ENCODE measurements at regions not wholly inside any gene's neighbourhood (a gene's known extent, or its start where the extent isn't known, plus 50 kb on each side); places are given as distances from the start of the nearest gene placed in this dataset.
"Not testable (repeated sequence)": the region's sequence is repeated elsewhere in the genome, so short reads cannot be mapped to it uniquely, and the experiment has no call there.

DNA sequence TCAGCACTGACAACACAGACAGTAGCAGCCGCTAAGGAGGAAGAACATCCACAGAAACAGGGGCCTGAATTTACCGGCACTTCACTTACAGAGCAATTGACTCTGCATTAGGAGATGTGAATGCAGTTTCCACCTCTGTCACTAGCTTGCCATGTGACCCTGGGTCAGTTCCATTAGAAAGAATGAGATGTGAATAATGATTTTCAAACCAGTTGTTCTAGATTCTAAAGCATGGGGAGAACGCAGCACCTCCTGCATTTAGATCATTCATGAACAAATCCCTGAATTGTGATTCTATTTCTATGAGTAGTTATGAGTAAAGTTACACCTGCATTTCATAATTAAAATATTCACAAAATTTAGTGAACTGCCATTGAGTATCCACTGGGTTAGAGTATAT, 197.3 kb upstream of the EXOC2 start:
- no peak overlapping the region for H3K27ac ChIP-seq (ENCODE audit: low read depth, low read length)
- H3K27me3 ChIP-seq (ENCODE audit: control insufficient read depth in 3 of 3, insufficient read depth in 3 of 3, low read length in 3 of 3) = no peaks in the 10 kb centered on the region
- H3K9ac ChIP-seq (ENCODE audit: low read depth in 1 of 3, low read length in 3 of 3) = no peak overlapping the region
- no peaks in the 10 kb centered on the region for H3K9me3 ChIP-seq (ENCODE audit: control insufficient read depth in 3 of 3, low read length in 3 of 3)
- no peak overlapping the region for H3K4me3 ChIP-seq (ENCODE audit: low read length in 3 of 3)
- no peaks in the 10 kb centered on the region for H3K36me3 ChIP-seq (ENCODE audit: control insufficient read depth in 3 of 3, insufficient read depth in 3 of 3, low read length in 3 of 3)
- peaks cover 4 to 10% (median 10%) of the 10 kb centered on the region in 3 donors for H3K4me1 ChIP-seq (ENCODE audit: control insufficient read depth in 3 of 3, insufficient read depth in 3 of 3, low read length in 3 of 3)

- no peak overlapping the region for H3K4me3 ChIP-seq (ENCODE audit: low read length in 3 of 3)
- H3K36me3 ChIP-seq (ENCODE audit: control insufficient read depth in 3 of 3, insufficient read depth in 3 of 3, low read length in 3 of 3) = no peaks in the 10 kb centered on the region
- H3K27ac ChIP-seq (ENCODE audit: low read depth, low read length) = no peak overlapping the region
- H3K9me3 ChIP-seq (ENCODE audit: control insufficient read depth in 3 of 3, low read length in 3 of 3) = no peaks in the 10 kb centered on the region
- H3K9ac ChIP-seq (ENCODE audit: low read depth in 1 of 3, low read length in 3 of 3) = no peak overlapping the region
- peaks cover 0 to 1% (median 0%) of the 10 kb centered on the region in 3 donors for H3K4me1 ChIP-seq (ENCODE audit: control insufficient read depth in 3 of 3, insufficient read depth in 3 of 3, low read length in 3 of 3)
- H3K27me3 ChIP-seq (ENCODE audit: control insufficient read depth in 3 of 3, insufficient read depth in 3 of 3, low read length in 3 of 3) = no peaks in the 10 kb centered on the region
Measured at GRCh38 chr6:887583-888235, 194.8 kb upstream of the EXOC2 start.

GRCh38 chr6:886116-886515, 193.2 kb upstream of the EXOC2 start:
- H3K9me3 ChIP-seq (ENCODE audit: control insufficient read depth in 3 of 3, low read length in 3 of 3); H3K27ac ChIP-seq (ENCODE audit: low read depth, low read length); H3K36me3 ChIP-seq (ENCODE audit: control insufficient read depth in 3 of 3, insufficient read depth in 3 of 3, low read length in 3 of 3); H3K9ac ChIP-seq (ENCODE audit: low read depth in 1 of 3, low read length in 3 of 3); H3K4me3 ChIP-seq (ENCODE audit: low read length in 3 of 3); H3K4me1 ChIP-seq (ENCODE audit: control insufficient read depth in 3 of 3, insufficient read depth in 3 of 3, low read length in 3 of 3); H3K27me3 ChIP-seq (ENCODE audit: control insufficient read depth in 3 of 3, insufficient read depth in 3 of 3, low read length in 3 of 3): not testable (repeated sequence)

DNA sequence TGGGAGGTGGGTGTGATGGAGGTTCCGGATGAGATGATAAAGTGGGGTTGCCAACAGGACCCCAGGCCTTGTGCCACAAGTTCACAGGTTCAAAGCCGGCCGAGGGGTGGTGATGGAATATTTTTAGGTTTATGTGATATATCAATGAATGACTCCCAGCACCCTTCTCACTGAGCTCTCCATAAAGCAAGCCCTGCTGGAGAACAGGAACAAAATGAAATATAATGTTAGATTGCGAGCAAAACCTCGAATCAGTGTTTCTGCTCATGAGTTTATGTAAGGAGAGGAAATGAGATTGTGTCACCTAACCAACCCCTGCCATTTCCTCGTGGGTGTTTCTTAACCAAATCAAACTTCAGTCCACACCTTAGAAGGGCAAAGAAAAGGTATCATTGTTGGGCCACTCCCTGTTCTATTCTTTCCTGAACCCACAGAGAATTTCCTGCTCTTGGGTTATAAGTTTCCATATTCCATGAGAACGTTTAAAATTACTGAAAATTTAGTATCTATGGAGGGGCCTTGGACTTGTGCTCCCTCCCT, 192.2 kb upstream of the EXOC2 start:
- no peaks in the 10 kb centered on the region for H3K36me3 ChIP-seq (ENCODE audit: control insufficient read depth in 3 of 3, insufficient read depth in 3 of 3, low read length in 3 of 3)
- no peak overlapping the region for H3K4me3 ChIP-seq (ENCODE audit: low read length in 3 of 3)
- H3K9me3 ChIP-seq (ENCODE audit: control insufficient read depth in 3 of 3, low read length in 3 of 3) = no peaks in the 10 kb centered on the region
- H3K4me1 ChIP-seq (ENCODE audit: control insufficient read depth in 3 of 3, insufficient read depth in 3 of 3, low read length in 3 of 3) = no peaks in the 10 kb centered on the region
- H3K27me3 ChIP-seq (ENCODE audit: control insufficient read depth in 3 of 3, insufficient read depth in 3 of 3, low read length in 3 of 3) = no peaks in the 10 kb centered on the region
- H3K9ac ChIP-seq (ENCODE audit: low read depth in 1 of 3, low read length in 3 of 3) = no peak overlapping the region
- H3K27ac ChIP-seq (ENCODE audit: low read depth, low read length) = no peak overlapping the region

GRCh38 chr6:884570-884969, 191.6 kb upstream of the EXOC2 start:
- Histone ChIP-seq H3K9ac (ENCODE audit: low read depth in 1 of 3, low read length in 3 of 3) (no peak overlapping the region), H3K36me3 (ENCODE audit: control insufficient read depth in 3 of 3, insufficient read depth in 3 of 3, low read length in 3 of 3) (no peaks in the 10 kb centered on the region), H3K4me1 (ENCODE audit: control insufficient read depth in 3 of 3, insufficient read depth in 3 of 3, low read length in 3 of 3) (no peaks in the 10 kb centered on the region), H3K27me3 (ENCODE audit: control insufficient read depth in 3 of 3, insufficient read depth in 3 of 3, low read length in 3 of 3) (no peaks in the 10 kb centered on the region), H3K27ac (ENCODE audit: low read depth, low read length) (no peak overlapping the region), H3K4me3 (ENCODE audit: low read length in 3 of 3) (no peak overlapping the region), H3K9me3 (ENCODE audit: control insufficient read depth in 3 of 3, low read length in 3 of 3) (no peaks in the 10 kb centered on the region)

- H3K27me3 ChIP-seq (ENCODE audit: control insufficient read depth in 3 of 3, insufficient read depth in 3 of 3, low read length in 3 of 3) = no peaks in the 10 kb centered on the region
- H3K36me3 ChIP-seq (ENCODE audit: control insufficient read depth in 3 of 3, insufficient read depth in 3 of 3, low read length in 3 of 3) = no peaks in the 10 kb centered on the region
Measured at GRCh38 chr6:882084-882598, 189.2 kb upstream of the EXOC2 start.

DNA sequence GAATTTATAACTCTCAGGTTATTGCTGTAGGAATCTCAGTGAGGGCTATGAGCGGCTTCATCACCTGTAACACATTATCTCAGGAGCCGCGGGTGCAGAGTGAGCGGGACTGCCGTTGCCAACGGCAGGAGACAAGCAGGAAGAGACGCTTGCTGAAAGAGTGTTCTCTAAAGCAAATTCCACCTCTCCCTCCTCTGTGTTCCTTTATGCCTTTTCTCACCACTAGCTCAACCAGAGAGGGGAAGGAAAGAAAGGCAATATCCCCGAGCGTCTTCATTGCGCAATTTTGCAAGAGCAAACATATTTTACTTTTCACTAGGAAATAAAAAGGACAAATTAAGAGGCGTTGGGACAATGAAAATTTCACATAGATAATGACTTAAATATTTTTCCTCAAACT, 185.2 kb upstream of the EXOC2 start:
- H3K27ac ChIP-seq (ENCODE audit: low read depth, low read length) = no peak overlapping the region
- no peak overlapping the region for H3K9ac ChIP-seq (ENCODE audit: low read depth in 1 of 3, low read length in 3 of 3)
- H3K9me3 ChIP-seq (ENCODE audit: control insufficient read depth in 3 of 3, low read length in 3 of 3) = no peaks in the 10 kb centered on the region
- no peaks in the 10 kb centered on the region for H3K4me1 ChIP-seq (ENCODE audit: control insufficient read depth in 3 of 3, insufficient read depth in 3 of 3, low read length in 3 of 3)
- no peak overlapping the region for H3K4me3 ChIP-seq (ENCODE audit: low read length in 3 of 3)
- H3K36me3 ChIP-seq (ENCODE audit: control insufficient read depth in 3 of 3, insufficient read depth in 3 of 3, low read length in 3 of 3) = no peaks in the 10 kb centered on the region
- no peaks in the 10 kb centered on the region for H3K27me3 ChIP-seq (ENCODE audit: control insufficient read depth in 3 of 3, insufficient read depth in 3 of 3, low read length in 3 of 3)

More at GRCh38 chr6:882084-882598, 189.2 kb upstream of the EXOC2 start:
- Histone ChIP-seq H3K9ac (ENCODE audit: low read depth in 1 of 3, low read length in 3 of 3) (no peak overlapping the region), H3K27ac (ENCODE audit: low read depth, low read length) (no peak overlapping the region), H3K4me3 (ENCODE audit: low read length in 3 of 3) (no peak overlapping the region), H3K4me1 (ENCODE audit: control insufficient read depth in 3 of 3, insufficient read depth in 3 of 3, low read length in 3 of 3) (no peaks in the 10 kb centered on the region), H3K9me3 (ENCODE audit: control insufficient read depth in 3 of 3, low read length in 3 of 3) (no peaks in the 10 kb centered on the region)

DNA sequence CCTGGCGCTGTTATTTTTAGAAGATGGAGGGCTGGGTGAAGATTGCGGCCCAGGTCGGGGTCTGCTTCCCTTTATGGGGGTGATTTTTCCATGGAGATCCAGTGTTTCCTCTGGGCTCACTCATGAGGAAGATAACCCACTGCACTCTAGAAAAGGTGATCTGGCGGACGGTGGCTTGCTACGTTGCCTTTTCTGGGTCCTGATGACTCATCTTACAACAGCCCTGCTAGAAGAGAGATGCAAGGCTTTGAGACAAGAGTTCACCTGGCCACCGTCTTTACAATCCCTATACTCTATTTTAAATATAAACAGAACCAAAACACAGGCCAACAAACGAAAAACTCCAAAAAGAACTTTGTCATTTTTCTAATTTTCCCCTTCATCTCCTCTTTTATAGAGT, 182.1 kb upstream of the EXOC2 start:
- Histone ChIP-seq H3K4me3 (ENCODE audit: low read length in 3 of 3) (no peak overlapping the region), H3K36me3 (ENCODE audit: control insufficient read depth in 3 of 3, insufficient read depth in 3 of 3, low read length in 3 of 3) (no peaks in the 10 kb centered on the region), H3K27ac (ENCODE audit: low read depth, low read length) (no peak overlapping the region), H3K27me3 (ENCODE audit: control insufficient read depth in 3 of 3, insufficient read depth in 3 of 3, low read length in 3 of 3) (no peaks in the 10 kb centered on the region), H3K9me3 (ENCODE audit: control insufficient read depth in 3 of 3, low read length in 3 of 3) (no peaks in the 10 kb centered on the region), H3K4me1 (ENCODE audit: control insufficient read depth in 3 of 3, insufficient read depth in 3 of 3, low read length in 3 of 3) (no peaks in the 10 kb centered on the region), H3K9ac (ENCODE audit: low read depth in 1 of 3, low read length in 3 of 3) (no peak overlapping the region)

DNA sequence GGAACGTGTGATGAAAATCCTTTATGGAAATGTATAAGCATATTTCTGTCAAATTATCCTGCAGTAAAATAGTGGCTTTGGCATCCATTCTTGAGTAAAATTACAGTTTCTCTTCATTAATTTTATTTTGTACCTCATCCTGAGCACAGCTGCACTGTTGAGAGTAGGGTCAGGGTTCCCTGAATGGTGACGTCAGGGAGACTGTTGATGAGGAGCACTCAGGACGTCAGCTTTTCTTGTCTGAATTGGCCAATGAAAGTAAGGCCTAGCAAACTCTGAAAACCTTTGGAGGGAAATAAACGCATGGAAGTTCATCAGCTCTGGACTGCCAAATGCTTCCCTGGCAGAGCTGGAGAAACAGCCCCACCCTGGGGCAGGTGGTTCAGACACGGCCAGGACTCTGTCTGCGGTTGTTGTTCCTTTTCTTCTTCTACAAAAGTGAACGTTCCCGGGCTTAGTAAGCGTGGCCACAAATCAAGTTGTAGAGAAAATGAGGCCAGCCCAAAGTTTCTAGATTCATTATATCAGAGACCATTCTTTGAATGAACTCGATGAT, 179.7 kb upstream of the EXOC2 start:
- H3K4me1 ChIP-seq (ENCODE audit: control insufficient read depth in 3 of 3, insufficient read depth in 3 of 3, low read length in 3 of 3) = no peaks in the 10 kb centered on the region
- H3K27ac ChIP-seq (ENCODE audit: low read depth, low read length) = no peak overlapping the region
- no peaks in the 10 kb centered on the region for H3K36me3 ChIP-seq (ENCODE audit: control insufficient read depth in 3 of 3, insufficient read depth in 3 of 3, low read length in 3 of 3)
- H3K4me3 ChIP-seq (ENCODE audit: low read length in 3 of 3) = no peak overlapping the region
- H3K9ac ChIP-seq (ENCODE audit: low read depth in 1 of 3, low read length in 3 of 3) = no peak overlapping the region
- no peaks in the 10 kb centered on the region for H3K27me3 ChIP-seq (ENCODE audit: control insufficient read depth in 3 of 3, insufficient read depth in 3 of 3, low read length in 3 of 3)
- H3K9me3 ChIP-seq (ENCODE audit: control insufficient read depth in 3 of 3, low read length in 3 of 3) = no peaks in the 10 kb centered on the region

DNA sequence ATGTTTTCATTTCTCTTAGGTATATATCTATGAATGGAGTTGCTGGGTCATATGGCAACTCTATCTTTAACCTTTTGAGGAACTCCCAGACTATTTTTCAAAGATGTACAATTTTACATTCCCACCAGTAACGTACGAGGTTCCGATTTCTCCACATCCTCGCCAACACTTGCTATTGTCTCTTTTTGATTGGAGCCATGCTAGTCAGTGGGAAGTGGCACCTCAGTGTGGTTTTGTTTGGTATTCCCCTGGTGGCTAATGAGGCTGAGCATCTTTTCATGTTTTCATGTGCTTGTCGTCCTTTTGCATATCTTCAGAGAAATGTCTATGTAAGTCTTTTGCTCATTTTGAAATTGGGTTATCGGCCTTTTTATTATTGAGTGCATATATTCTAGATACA, 178.6 kb upstream of the EXOC2 start:
- H3K27me3 ChIP-seq (ENCODE audit: control insufficient read depth in 3 of 3, insufficient read depth in 3 of 3, low read length in 3 of 3) = no peaks in the 10 kb centered on the region
- H3K4me3 ChIP-seq (ENCODE audit: low read length in 3 of 3) = no peak overlapping the region

More for the DNA sequence above, 178.6 kb upstream of the EXOC2 start:
- Histone ChIP-seq H3K9me3 (ENCODE audit: control insufficient read depth in 3 of 3, low read length in 3 of 3) (no peaks in the 10 kb centered on the region), H3K4me1 (ENCODE audit: control insufficient read depth in 3 of 3, insufficient read depth in 3 of 3, low read length in 3 of 3) (no peaks in the 10 kb centered on the region), H3K36me3 (ENCODE audit: control insufficient read depth in 3 of 3, insufficient read depth in 3 of 3, low read length in 3 of 3) (no peaks in the 10 kb centered on the region), H3K9ac (ENCODE audit: low read depth in 1 of 3, low read length in 3 of 3) (no peak overlapping the region), H3K27ac (ENCODE audit: low read depth, low read length) (no peak overlapping the region)

Measured in skeletal muscle tissue (tissue), 3 donors.